ENCODE measurements at regions not wholly inside any gene's neighbourhood (a gene's known extent, or its start where the extent isn't known, plus 50 kb on each side); places are given as distances from the start of the nearest gene placed in this dataset.

DNA sequence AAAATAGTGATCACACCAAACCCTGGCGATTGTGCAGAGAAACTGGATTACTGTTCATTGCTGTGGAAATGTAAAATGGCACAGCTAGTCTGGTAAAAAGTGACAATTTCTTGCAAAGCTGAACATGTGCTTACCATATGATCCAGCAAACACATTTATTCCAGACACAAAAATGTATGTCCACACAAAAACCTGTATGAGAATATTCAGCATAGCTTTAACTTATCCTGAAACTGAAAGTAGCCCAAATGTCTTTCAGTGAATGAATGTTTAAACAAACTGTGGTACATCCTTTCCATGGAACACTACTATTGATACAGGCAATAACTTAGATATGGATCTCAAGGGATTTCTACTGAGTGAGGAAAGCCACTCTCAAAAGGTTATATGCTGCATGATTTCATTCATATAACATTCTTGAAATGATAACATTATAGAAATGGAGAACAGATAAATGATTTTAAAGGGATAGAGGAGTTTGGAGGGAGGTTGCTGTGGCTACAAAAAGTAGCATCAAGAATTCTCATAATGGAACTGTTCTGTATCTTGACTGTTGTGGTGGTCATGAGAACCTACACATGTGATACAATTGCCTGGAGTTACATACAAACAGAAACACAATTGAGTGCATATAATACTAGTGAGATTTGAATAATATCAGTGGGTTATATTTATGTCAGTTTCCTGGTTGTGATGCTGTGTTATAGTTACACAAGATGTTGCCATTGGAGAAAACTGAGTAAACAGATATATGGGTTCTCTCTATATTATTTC, 70.7 kb upstream of the DPH6 start:
- TF ChIP-seq ZFP3 (tag by site-specific recombination; IDR thresholded peaks at IDR 0.05; ENCODE audit: low read depth) (no peak), ZNF558 (tag by site-specific recombination; IDR thresholded peaks at IDR 0.05) (no peak), ZNF529 (tag by site-specific recombination; IDR thresholded peaks at IDR 0.05; ENCODE audit: insufficient replicate concordance) (no peak), SCRT1 (tag by site-specific recombination; IDR thresholded peaks at IDR 0.05; ENCODE audit: borderline replicate concordance) (no peak), GLIS2 (tag by site-specific recombination; IDR thresholded peaks at IDR 0.05) (no peak), ZNF621 (tag by site-specific recombination; IDR thresholded peaks at IDR 0.05) (no peak), ZNF175 (tag by site-specific recombination; IDR thresholded peaks at IDR 0.05) (no peak), ZNF362 (tag by site-specific recombination; IDR thresholded peaks at IDR 0.05) (no peak), ZNF747 (tag by site-specific recombination; IDR thresholded peaks at IDR 0.05) (no peak), KLF1 (tag by site-specific recombination; IDR thresholded peaks at IDR 0.05) (no peak), ZNF121 (tag by site-specific recombination; IDR thresholded peaks at IDR 0.05) (no peak), ZNF366 (tag by site-specific recombination; conservative IDR thresholded peaks at IDR 0.05) (no peak)
- TF ChIP-seq, protein P1, sequence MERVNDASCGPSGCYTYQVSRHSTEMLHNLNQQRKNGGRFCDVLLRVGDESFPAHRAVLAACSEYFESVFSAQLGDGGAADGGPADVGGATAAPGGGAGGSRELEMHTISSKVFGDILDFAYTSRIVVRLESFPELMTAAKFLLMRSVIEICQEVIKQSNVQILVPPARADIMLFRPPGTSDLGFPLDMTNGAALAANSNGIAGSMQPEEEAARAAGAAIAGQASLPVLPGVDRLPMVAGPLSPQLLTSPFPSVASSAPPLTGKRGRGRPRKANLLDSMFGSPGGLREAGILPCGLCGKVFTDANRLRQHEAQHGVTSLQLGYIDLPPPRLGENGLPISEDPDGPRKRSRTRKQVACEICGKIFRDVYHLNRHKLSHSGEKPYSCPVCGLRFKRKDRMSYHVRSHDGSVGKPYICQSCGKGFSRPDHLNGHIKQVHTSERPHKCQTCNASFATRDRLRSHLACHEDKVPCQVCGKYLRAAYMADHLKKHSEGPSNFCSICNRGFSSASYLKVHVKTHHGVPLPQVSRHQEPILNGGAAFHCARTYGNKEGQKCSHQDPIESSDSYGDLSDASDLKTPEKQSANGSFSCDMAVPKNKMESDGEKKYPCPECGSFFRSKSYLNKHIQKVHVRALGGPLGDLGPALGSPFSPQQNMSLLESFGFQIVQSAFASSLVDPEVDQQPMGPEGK (tag by site-specific recombination; IDR thresholded peaks at IDR 0.05) = no peak
- Histone ChIP-seq H3K4me1 (ENCODE audit: control insufficient read depth, insufficient read depth, low read length) (no peaks in the 10 kb centered on the region), H3K36me3 (ENCODE audit: control insufficient read depth in 2 of 2, insufficient read depth in 1 of 2, low read length in 2 of 2) (no peaks in the 10 kb centered on the region), H3K9me3 (ENCODE audit: control insufficient read depth, insufficient read depth, low read depth, low read length) (no peaks in the 10 kb centered on the region), H3K4me3 (ENCODE audit: low read depth, low read length) (no peak overlapping the region), H3K27ac (ENCODE audit: extremely low read depth, low read depth, low read length) (no peak overlapping the region)
- POLR2A ChIA-PET = no interaction called here
- CTCF ChIA-PET = interaction anchor here (0.6 kb wide), 1 partner anchor 509 kb away, joined by 3 read pairs; no protein-coding TSS in a partner anchor

DNA sequence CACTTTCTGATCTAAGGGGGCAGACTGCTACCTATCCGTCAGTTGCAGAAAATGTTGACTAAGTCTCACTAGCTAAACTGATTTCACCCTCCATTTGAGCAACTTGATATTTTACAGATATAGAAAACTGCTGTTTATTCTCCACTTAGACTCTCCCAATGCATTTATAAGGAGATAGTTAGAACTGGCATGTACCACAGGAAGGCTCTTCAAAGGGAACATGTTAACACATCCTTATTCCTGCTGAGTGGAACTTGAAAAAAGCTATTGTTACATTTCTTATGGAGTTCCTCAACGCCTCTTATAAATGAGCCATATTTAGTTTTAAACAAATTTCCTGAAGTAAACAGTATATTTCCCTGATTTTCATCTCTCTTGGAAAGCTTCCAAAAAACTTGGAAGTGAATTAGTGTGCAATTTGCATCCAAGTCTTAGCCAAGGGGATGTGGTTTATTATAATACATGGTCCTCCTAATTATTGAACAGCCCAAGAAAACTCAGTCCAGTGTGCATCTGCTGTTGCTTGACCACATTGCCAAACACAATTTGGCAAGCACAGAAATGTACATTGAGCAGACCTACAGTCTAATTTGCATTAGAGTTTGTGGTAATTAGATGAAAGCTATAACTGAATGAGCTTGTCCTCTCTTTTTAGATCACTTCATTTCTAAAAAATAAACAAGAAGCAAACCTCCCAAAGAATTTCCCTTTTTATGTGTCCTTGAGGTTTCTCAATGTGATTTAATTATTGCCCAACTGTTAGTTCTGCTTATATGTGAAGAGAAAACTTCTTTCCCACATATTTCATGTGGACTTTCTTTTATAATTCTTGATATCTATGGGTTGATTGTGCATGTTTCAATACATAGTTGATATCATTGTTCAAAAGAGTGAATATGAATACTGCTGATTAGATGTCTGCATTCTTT, 72.6 kb upstream of the DPH6 start:
- Histone ChIP-seq H3K4me1 (ENCODE audit: control insufficient read depth, insufficient read depth, low read length) (no peaks in the 10 kb centered on the region), H3K4me3 (ENCODE audit: low read depth, low read length) (no peak overlapping the region), H3K27ac (ENCODE audit: extremely low read depth, low read depth, low read length) (no peak overlapping the region), H3K9me3 (ENCODE audit: control insufficient read depth, insufficient read depth, low read depth, low read length) (no peaks in the 10 kb centered on the region), H3K36me3 (ENCODE audit: control insufficient read depth in 2 of 2, insufficient read depth in 1 of 2, low read length in 2 of 2) (no peaks in the 10 kb centered on the region)
- ChIA-PET POLR2A (no interaction called here), CTCF (no interaction called here)
- TF ChIP-seq ZNF350 (tag by site-specific recombination; IDR thresholded peaks at IDR 0.05) = no peak
- TF ChIP-seq ZNF473 (tag by site-specific recombination; IDR thresholded peaks at IDR 0.05) = no peak

GRCh38 chr15:35622641-35623340, 76.8 kb upstream of the DPH6 start:
- ChIA-PET CTCF (interaction anchor here (0.6 kb wide), 1 partner anchor 140 kb away, joined by 3 read pairs; no protein-coding TSS in a partner anchor), POLR2A (no interaction called here)
- no peaks in the 10 kb centered on the region for H3K9me3 ChIP-seq (ENCODE audit: control insufficient read depth, insufficient read depth, low read depth, low read length)
- TF ChIP-seq, protein P2, sequence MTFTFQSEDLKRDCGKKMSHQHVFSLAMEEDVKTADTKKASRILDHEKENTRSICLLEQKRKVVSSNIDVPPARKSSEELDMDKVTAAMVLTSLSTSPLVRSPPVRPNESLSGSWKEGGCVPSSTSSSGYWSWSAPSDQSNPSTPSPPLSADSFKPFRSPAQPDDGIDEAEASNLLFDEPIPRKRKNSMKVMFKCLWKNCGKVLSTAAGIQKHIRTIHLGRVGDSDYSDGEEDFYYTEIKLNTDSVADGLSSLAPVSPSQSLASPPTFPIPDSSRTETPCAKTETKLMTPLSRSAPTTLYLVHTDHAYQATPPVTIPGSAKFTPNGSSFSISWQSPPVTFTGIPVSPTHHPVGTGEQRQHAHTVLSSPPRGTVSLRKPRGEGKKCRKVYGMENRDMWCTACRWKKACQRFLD (tag by site-specific recombination; IDR thresholded peaks at IDR 0.05) = no peak
- TF ChIP-seq ZFP37 (tag by site-specific recombination; IDR thresholded peaks at IDR 0.05) = no peak
- TF ChIP-seq, protein P3, sequence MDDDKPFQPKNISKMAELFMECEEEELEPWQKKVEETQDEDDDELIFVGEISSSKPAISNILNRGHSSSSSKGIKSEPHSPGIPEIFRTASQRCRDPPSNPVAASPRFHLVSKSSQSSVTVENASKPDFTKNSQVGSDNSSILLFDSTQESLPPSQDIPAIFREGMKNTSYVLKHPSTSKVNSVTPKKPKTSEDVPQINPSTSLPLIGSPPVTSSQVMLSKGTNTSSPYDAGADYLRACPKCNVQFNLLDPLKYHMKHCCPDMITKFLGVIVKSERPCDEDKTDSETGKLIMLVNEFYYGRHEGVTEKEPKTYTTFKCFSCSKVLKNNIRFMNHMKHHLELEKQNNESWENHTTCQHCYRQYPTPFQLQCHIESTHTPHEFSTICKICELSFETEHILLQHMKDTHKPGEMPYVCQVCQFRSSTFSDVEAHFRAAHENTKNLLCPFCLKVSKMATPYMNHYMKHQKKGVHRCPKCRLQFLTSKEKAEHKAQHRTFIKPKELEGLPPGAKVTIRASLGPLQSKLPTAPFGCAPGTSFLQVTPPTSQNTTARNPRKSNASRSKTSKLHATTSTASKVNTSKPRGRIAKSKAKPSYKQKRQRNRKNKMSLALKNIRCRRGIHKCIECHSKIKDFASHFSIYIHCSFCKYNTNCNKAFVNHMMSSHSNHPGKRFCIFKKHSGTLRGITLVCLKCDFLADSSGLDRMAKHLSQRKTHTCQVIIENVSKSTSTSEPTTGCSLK (tag by site-specific recombination; IDR thresholded peaks at IDR 0.05) = no peak

More at GRCh38 chr15:35622641-35623340, 76.8 kb upstream of the DPH6 start:
- no peak overlapping the region for H3K27ac ChIP-seq (ENCODE audit: extremely low read depth, low read depth, low read length)
- no peaks in the 10 kb centered on the region for H3K36me3 ChIP-seq (ENCODE audit: control insufficient read depth in 2 of 2, insufficient read depth in 1 of 2, low read length in 2 of 2)
- no peaks in the 10 kb centered on the region for H3K4me1 ChIP-seq (ENCODE audit: control insufficient read depth, insufficient read depth, low read length)
- no peak overlapping the region for H3K4me3 ChIP-seq (ENCODE audit: low read depth, low read length)

All from HEK293 (cell line).